ENCODE measurements at regions not wholly inside any gene's neighbourhood (a gene's known extent, or its start where the extent isn't known, plus 50 kb on each side); places are given as distances from the start of the nearest gene placed in this dataset.
A peak's percentile ranks its signal among the peaks of the same experiment; 100 is the strongest.

DNA sequence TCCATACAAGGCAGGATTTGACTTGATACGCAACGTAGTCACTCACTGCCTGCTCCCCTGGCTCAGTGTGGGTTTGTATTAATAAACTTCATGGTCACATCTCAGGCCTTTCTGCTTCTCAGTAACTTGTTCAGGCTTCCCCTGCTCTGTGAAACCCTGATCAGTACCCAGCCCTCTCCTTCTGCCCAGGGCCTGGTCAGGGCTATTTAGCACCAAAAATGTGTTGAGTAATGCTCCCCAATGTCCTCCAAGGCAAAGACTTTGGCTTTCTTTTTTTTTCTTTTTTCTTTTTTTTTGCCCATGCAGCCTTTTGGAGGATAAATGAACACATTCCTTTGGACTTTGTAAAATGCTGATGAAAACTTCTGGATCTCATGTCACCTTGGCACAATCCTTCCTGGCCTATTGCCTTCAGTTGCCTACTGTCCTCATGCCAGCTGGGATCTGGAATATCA, 399.2 kb upstream of the KLF4 start:
- H3K27me3 ChIP-seq = no peaks in the 10 kb centered on the region
- H3K9me3 ChIP-seq (ENCODE audit: low read depth) = no peaks in the 10 kb centered on the region
- no peak overlapping the region for H3K27ac ChIP-seq
- no peaks in the 10 kb centered on the region for H3K36me3 ChIP-seq
- TF ChIP-seq, protein P1, sequence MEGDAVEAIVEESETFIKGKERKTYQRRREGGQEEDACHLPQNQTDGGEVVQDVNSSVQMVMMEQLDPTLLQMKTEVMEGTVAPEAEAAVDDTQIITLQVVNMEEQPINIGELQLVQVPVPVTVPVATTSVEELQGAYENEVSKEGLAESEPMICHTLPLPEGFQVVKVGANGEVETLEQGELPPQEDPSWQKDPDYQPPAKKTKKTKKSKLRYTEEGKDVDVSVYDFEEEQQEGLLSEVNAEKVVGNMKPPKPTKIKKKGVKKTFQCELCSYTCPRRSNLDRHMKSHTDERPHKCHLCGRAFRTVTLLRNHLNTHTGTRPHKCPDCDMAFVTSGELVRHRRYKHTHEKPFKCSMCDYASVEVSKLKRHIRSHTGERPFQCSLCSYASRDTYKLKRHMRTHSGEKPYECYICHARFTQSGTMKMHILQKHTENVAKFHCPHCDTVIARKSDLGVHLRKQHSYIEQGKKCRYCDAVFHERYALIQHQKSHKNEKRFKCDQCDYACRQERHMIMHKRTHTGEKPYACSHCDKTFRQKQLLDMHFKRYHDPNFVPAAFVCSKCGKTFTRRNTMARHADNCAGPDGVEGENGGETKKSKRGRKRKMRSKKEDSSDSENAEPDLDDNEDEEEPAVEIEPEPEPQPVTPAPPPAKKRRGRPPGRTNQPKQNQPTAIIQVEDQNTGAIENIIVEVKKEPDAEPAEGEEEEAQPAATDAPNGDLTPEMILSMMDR (IDR thresholded peaks at IDR 0.05; ENCODE audit: low read depth, low read length) = no peak
- DNase-seq (ENCODE audit: low read depth in 1 of 2, low spot score in 1 of 2) = no peak
- no peaks in the 10 kb centered on the region for H3K4me1 ChIP-seq (ENCODE audit: low read depth)
- no peak overlapping the region for H3K4me3 ChIP-seq

DNA sequence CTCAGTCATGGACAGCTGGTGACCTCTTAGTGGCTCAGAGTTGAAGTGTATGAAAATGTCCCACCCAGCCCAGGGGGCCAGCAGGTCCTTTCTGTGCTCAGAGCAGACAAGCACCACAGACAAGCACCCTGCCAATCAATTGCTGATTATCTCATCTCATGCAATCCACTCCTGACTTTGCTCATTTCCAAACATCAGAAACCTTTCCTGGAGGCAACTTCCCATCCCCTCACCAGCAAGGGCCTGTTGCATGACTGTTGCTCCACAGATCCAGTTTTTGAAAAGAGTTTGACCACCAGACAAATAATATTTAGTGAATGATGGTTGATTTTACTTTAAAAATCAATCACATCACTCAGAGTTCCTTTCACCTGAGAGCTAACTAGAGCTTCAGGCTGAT, 397.3 kb upstream of the KLF4 start:
- Histone ChIP-seq H3K4me1 (ENCODE audit: low read depth) (no peaks in the 10 kb centered on the region), H3K27ac (no peak overlapping the region), H3K36me3 (no peaks in the 10 kb centered on the region), H3K4me3 (no peak overlapping the region), H3K9me3 (ENCODE audit: low read depth) (no peaks in the 10 kb centered on the region), H3K27me3 (no peaks in the 10 kb centered on the region)
- TF ChIP-seq, protein P1 (IDR thresholded peaks at IDR 0.05; ENCODE audit: low read depth, low read length) = no peak
- DNase-seq (ENCODE audit: low read depth in 1 of 2, low spot score in 1 of 2) = no peak

DNA sequence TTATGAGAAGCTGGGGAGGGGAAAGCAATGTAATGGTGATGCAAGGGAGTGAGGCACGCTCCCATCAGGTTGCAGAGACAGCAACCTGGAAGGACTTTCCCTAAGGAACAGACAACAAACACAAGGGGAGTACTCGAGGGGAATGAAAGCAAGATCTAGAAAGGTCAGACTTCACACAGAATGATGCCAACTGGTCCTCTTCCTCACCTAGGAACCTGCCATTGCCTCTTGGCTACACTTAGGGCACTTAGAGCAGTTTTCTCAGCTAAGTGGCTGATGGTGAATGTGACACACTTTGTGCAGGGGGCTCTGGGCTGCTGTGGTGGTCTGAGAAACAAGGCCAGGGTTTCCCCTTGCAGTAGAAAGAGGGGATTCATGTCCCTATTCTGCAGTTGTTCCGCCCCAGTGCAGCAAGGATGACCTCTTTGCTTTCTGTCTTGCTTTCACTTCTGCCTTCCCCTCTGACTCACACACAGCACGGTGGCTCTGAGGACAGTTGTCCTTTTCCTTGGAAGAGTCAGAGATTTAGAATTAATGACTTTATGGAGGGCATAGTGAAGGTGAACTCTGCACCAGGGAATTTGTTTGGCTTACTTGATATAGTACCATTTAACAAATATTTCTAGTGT, 394.0 kb upstream of the KLF4 start:
- no peaks in the 10 kb centered on the region for H3K4me1 ChIP-seq (ENCODE audit: low read depth)
- no peaks in the 10 kb centered on the region for H3K27me3 ChIP-seq
- H3K4me3 ChIP-seq = no peak overlapping the region
- H3K9me3 ChIP-seq (ENCODE audit: low read depth) = no peaks in the 10 kb centered on the region
- H3K36me3 ChIP-seq = no peaks in the 10 kb centered on the region
- DNase-seq (ENCODE audit: low read depth in 1 of 2, low spot score in 1 of 2) = no peak
- TF ChIP-seq, protein P1 (IDR thresholded peaks at IDR 0.05; ENCODE audit: low read depth, low read length) = no peak
- H3K27ac ChIP-seq = no peak overlapping the region

DNA sequence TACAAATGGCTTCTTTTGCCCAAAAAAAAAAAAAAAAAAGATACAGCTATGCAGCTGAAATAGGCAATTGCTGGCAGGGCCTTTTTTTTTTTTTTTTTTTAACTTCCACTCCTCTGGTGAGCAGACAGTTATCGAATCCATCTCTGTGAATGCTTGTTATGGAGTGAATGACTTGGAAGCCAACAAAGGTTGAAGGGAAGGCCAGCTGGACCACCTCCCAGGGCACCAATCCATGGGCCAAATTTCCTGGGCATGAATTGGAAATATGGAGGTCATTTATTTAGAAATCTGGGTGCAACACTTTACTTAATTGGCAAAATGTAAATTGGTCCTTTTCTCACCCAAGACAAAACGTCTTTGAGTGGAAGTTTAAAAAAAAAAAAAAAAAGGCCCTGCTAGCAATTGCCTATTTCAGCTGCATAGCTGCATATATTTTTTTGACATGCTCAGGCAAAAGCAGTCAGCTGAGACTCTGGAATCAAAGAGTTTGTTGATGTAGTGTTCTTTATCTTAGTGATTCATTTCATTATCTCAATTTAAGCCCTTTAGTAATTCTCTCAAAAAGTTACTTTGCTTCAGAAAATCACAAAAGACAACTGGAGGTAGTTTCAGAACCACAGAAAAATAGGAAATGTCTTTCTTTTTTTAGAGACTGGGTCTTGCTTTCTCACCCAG, 392.2 kb upstream of the KLF4 start:
- no peaks in the 10 kb centered on the region for H3K36me3 ChIP-seq
- no peaks in the 10 kb centered on the region for H3K27me3 ChIP-seq
- no peaks in the 10 kb centered on the region for H3K9me3 ChIP-seq (ENCODE audit: low read depth)
- H3K4me3 ChIP-seq = no peak overlapping the region
- H3K27ac ChIP-seq = no peak overlapping the region
- TF ChIP-seq, protein P1 (IDR thresholded peaks at IDR 0.05; ENCODE audit: low read depth, low read length) = no peak
- peak in 1 of 2 donors; percentile 43 for DNase-seq (ENCODE audit: low read depth in 1 of 2, low spot score in 1 of 2)
- H3K4me1 ChIP-seq (ENCODE audit: low read depth) = no peaks in the 10 kb centered on the region

DNA sequence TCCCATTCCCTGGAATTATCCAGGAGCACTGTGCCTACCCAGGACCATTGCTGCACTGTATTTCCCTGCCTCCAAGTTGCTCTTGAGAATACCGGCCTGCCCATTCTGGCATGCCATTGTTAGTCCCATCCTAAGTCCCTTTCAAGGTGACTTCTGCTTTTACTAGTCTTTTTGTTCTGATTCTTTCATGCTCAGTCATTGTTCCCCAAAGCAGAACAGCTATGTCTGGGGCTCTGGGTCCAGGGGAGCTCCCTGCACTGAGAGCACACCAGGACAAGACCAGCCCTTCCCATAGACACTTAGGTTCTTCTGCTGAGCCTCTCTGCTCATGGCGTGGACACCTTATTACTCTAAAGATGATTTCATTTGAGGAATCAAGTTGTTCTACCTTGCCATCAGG, 388.9 kb upstream of the KLF4 start:
- DNase-seq (ENCODE audit: low read depth in 1 of 2, low spot score in 1 of 2) = no peak
- H3K27ac ChIP-seq = no peak overlapping the region
- no peaks in the 10 kb centered on the region for H3K9me3 ChIP-seq (ENCODE audit: low read depth)
- H3K4me1 ChIP-seq (ENCODE audit: low read depth) = peaks cover 3% of the 10 kb centered on the region
- H3K4me3 ChIP-seq = no peak overlapping the region
- TF ChIP-seq, protein P1 (IDR thresholded peaks at IDR 0.05; ENCODE audit: low read depth, low read length) = no peak
- H3K27me3 ChIP-seq = no peaks in the 10 kb centered on the region
- no peaks in the 10 kb centered on the region for H3K36me3 ChIP-seq
